ENCODE measurements at regions not wholly inside any gene's neighbourhood (a gene's known extent, or its start where the extent isn't known, plus 50 kb on each side); places are given as distances from the start of the nearest gene placed in this dataset.
A peak's percentile ranks its signal among the peaks of the same experiment; 100 is the strongest.

DNA sequence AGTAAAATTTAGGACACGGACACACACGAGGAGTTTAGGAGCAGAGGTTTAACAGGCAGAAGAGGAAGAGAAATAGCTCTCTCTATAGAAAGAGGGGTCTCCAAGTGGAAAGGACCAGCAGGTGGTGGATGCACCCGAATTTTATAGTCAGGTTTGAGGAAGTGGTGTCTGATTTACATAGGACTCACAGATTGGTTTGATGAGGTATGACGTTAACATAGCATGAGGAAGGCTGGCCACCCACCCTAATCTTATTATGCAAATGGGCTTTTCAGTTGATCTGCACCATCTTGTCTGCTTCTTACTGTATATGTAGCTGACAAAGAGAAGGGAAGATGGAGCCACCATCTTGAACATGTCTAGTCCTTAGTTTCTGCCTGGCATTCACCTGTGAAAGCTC, 52.5 kb upstream of the RGS2 start:
- POLR2A ChIA-PET (ENCODE audit: partially characterized antibody): no interaction called here
- Mint-ChIP-seq H3K36me3 (no peaks in the 10 kb centered on the region), H3K4me1 (no peaks in the 10 kb centered on the region), H3K4me3 (no peak overlapping the region), H3K9me3 (peaks cover 0 to 8% (median 1%) of the 10 kb centered on the region in 8 donors), H3K27me3 (peaks cover 2% of the 10 kb centered on the region in 2 donors), H3K27ac (no peak overlapping the region)
- DNase-seq: no peak
- H3K27ac ChIP-seq (ENCODE audit: low read depth, low read length): no peak overlapping the region
- no peaks in the 10 kb centered on the region for H3K4me1 ChIP-seq (ENCODE audit: insufficient read depth, low read length)
- no peaks in the 10 kb centered on the region for H3K27me3 ChIP-seq (ENCODE audit: insufficient read depth, low read length)
- no peaks in the 10 kb centered on the region for H3K9me3 ChIP-seq (ENCODE audit: control insufficient read depth in 1 of 2, low read length in 2 of 2)
- no peak overlapping the region for H3K4me3 ChIP-seq (ENCODE audit: low read length in 2 of 2)
- H3K36me3 ChIP-seq (ENCODE audit: insufficient read depth, low read length): no peaks in the 10 kb centered on the region
- intact Hi-C loops (cut with micrococcal nuclease): no loop called here
- CTCF ChIA-PET (ENCODE audit: partially characterized antibody): no interaction called here

DNA sequence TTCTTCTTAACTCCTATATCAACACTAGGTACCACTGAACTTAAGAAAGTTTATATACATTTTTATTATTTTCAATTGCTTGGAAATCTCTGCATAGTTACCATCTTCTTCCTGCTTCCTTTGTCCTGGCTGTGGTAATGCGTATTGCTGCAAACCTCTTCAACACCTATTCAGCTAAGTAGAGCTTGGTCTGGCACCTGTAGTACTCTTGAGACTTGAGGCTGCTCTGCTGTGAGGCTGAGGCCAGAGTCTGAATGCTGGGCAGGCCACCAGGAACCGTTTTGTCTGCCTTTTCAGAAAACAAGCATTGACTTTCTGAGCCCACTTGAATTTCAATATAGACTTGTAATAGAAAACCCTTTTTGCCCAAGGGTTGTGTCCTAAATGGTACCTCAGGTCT, 52.0 kb upstream of the RGS2 start:
- intact Hi-C loops (cut with micrococcal nuclease): no loop called here
- H3K27ac Mint-ChIP-seq: peak overlapping the region in 1 of 7 donors; percentile 3
- Histone ChIP-seq H3K36me3 (ENCODE audit: insufficient read depth, low read length) (no peaks in the 10 kb centered on the region), H3K9me3 (ENCODE audit: control insufficient read depth in 1 of 2, low read length in 2 of 2) (no peaks in the 10 kb centered on the region), H3K4me3 (ENCODE audit: low read length in 2 of 2) (no peak overlapping the region), H3K4me1 (ENCODE audit: insufficient read depth, low read length) (no peaks in the 10 kb centered on the region), H3K27ac (ENCODE audit: low read depth, low read length) (no peak overlapping the region), H3K27me3 (ENCODE audit: insufficient read depth, low read length) (no peaks in the 10 kb centered on the region)
- H3K36me3 Mint-ChIP-seq: no peaks in the 10 kb centered on the region
- CTCF ChIA-PET (ENCODE audit: partially characterized antibody): no interaction called here
- no peak for DNase-seq
- POLR2A ChIA-PET (ENCODE audit: partially characterized antibody): no interaction called here
- H3K27me3 Mint-ChIP-seq: peaks cover 3 to 4% of the 10 kb centered on the region in 2 donors
- no peak overlapping the region for H3K4me3 Mint-ChIP-seq
- H3K9me3 Mint-ChIP-seq: peaks cover 0 to 5% (median 0%) of the 10 kb centered on the region in 8 donors
- no peaks in the 10 kb centered on the region for H3K4me1 Mint-ChIP-seq

DNA sequence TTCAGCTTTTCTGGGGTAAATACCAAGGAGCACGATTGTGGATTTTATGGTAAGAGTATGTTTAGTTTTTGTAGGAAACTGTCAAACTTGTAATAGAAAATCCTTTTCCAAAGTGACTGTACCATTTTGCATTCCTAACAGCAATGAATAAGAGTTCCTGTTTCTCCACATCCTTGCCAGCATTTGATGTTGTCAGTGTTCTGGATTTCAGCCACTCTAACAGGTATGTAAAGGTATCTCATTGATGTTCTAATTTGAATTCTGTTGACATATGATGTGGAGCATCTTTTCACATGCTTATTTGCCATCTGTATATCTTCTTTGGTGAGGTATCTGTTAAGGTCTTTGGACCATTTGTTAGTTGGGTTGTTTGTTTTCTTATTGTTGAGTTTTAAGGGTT, 50.3 kb upstream of the RGS2 start:
- POLR2A ChIA-PET (ENCODE audit: partially characterized antibody): no interaction called here
- intact Hi-C loops (cut with micrococcal nuclease): no loop called here

More for the DNA sequence above, 50.3 kb upstream of the RGS2 start:
- H3K4me3 ChIP-seq (ENCODE audit: low read length in 2 of 2): no peak overlapping the region
- CTCF ChIA-PET (ENCODE audit: partially characterized antibody): no interaction called here
- Mint-ChIP-seq H3K27me3 (peaks cover 6 to 7% of the 10 kb centered on the region in 2 donors), H3K36me3 (no peaks in the 10 kb centered on the region), H3K27ac (no peak overlapping the region), H3K9me3 (peaks cover 0 to 6% (median 0%) of the 10 kb centered on the region in 8 donors), H3K4me1 (no peaks in the 10 kb centered on the region), H3K4me3 (no peak overlapping the region)
- H3K27me3 ChIP-seq (ENCODE audit: insufficient read depth, low read length): no peaks in the 10 kb centered on the region
- DNase-seq: no peak
- no peaks in the 10 kb centered on the region for H3K9me3 ChIP-seq (ENCODE audit: control insufficient read depth in 1 of 2, low read length in 2 of 2)
- H3K27ac ChIP-seq (ENCODE audit: low read depth, low read length): no peak overlapping the region
- H3K4me1 ChIP-seq (ENCODE audit: insufficient read depth, low read length): no peaks in the 10 kb centered on the region
- no peaks in the 10 kb centered on the region for H3K36me3 ChIP-seq (ENCODE audit: insufficient read depth, low read length)
